ENCODE measurements at regions not wholly inside any gene's neighbourhood (a gene's known extent, or its start where the extent isn't known, plus 50 kb on each side); places are given as distances from the start of the nearest gene placed in this dataset.

- TF ChIP-seq FOXA1 (IDR thresholded peaks at IDR 0.05) (no peak), LEF1 (IDR thresholded peaks at IDR 0.05; ENCODE audit: borderline replicate concordance) (no peak), SUZ12 (IDR thresholded peaks at IDR 0.05) (no peak), PKNOX1 (IDR thresholded peaks at IDR 0.05) (no peak), TARDBP (IDR thresholded peaks at IDR 0.05) (no peak)
Observed at GRCh38 chr18:1466035-1466434, 561.4 kb downstream of the ADCYAP1 start.

Data from HEK293T (cell line).